Central memory CD8-positive, alpha-beta T cell (primary cell): ENCODE measurements at regions not wholly inside any gene's neighbourhood (a gene's known extent, or its start where the extent isn't known, plus 50 kb on each side); places are given as distances from the start of the nearest gene placed in this dataset.

Experiments used
- ATAC-seq: fragments of 150-1000 bp; cut with Tn5 transposase; replicated peaks from 2 replicates; pipeline ENCODE4 v1.10.0; 2022; ENCODE audit warnings: mild to moderate bottlenecking, moderate FRiP score, moderate number of reproducible peaks; ENCODE audit not compliant: poor library complexity, severe bottlenecking; ENCODE audit errors: extremely low read depth
- DNase-seq, 2 donors: peaks; one replicate each; pipeline ENCODE4 v3.0.0; 2021; ENCODE audit warnings: low spot score in 2 of 2
- H3K27ac Mint-ChIP-seq: one replicate; pipeline ENCODE4 v1.8.0; 2022; ENCODE audit warnings: low read depth, mild to moderate bottlenecking, moderate library complexity, mixed read lengths
- H3K27me3 Mint-ChIP-seq: one replicate; pipeline ENCODE4 v1.8.0; 2022; ENCODE audit warnings: mixed read lengths
- H3K36me3 Mint-ChIP-seq: one replicate; pipeline ENCODE4 v1.8.0; 2022; ENCODE audit warnings: mild to moderate bottlenecking, moderate library complexity, mixed read lengths; ENCODE audit not compliant: insufficient read depth
- H3K4me1 Mint-ChIP-seq: one replicate; pipeline ENCODE4 v1.8.0; 2022; ENCODE audit warnings: mixed read lengths
- H3K4me3 Mint-ChIP-seq: one replicate; pipeline ENCODE4 v1.8.0; 2022; ENCODE audit warnings: mild to moderate bottlenecking, moderate library complexity, mixed read lengths
- H3K9me3 Mint-ChIP-seq: one replicate; pipeline ENCODE4 v1.8.0; 2022; ENCODE audit warnings: mixed read lengths

GRCh38 chr5:40378396-40379177 lies 301.1 kb upstream of the PTGER4 start:
- ATAC-seq, result peak; percentile 90
- H3K4me3 Mint-ChIP-seq, result peak overlapping the region; percentile 16

GRCh38 chr5:40376566-40376965 lies 303.1 kb upstream of the PTGER4 start:
- H3K36me3 Mint-ChIP-seq, result peaks cover 1% of the 10 kb centered on the region
- peaks cover 22% of the 10 kb centered on the region for H3K4me1 Mint-ChIP-seq
- DNase-seq (no peak), ATAC-seq (no peak)
- no peak overlapping the region for H3K4me3 Mint-ChIP-seq
- no peak overlapping the region for H3K27ac Mint-ChIP-seq
- no peaks in the 10 kb centered on the region for H3K27me3 Mint-ChIP-seq
- no peaks in the 10 kb centered on the region for H3K9me3 Mint-ChIP-seq

More at GRCh38 chr5:40378396-40379177, 301.1 kb upstream of the PTGER4 start:
- H3K36me3 Mint-ChIP-seq, result peaks cover 1% of the 10 kb centered on the region
- peak overlapping the region; percentile 67 for H3K27ac Mint-ChIP-seq
- peaks cover 26% of the 10 kb centered on the region for H3K4me1 Mint-ChIP-seq
- no peak for DNase-seq
- H3K27me3 Mint-ChIP-seq, result no peaks in the 10 kb centered on the region
- H3K9me3 Mint-ChIP-seq, result no peaks in the 10 kb centered on the region

GRCh38 chr5:40374853-40375252 lies 304.9 kb upstream of the PTGER4 start:
- Mint-ChIP-seq H3K4me1 (peaks cover 22% of the 10 kb centered on the region), H3K27ac (no peak overlapping the region), H3K4me3 (no peak overlapping the region), H3K27me3 (no peaks in the 10 kb centered on the region), H3K9me3 (peaks cover 9% of the 10 kb centered on the region), H3K36me3 (peaks cover 1% of the 10 kb centered on the region)
- no peak for ATAC-seq
- DNase-seq, result no peak

GRCh38 chr5:40368200-40368599 lies 311.5 kb upstream of the PTGER4 start:
- DNase-seq (no peak), ATAC-seq (no peak)
- Mint-ChIP-seq H3K4me1 (peaks cover 9% of the 10 kb centered on the region), H3K27ac (no peak overlapping the region), H3K4me3 (no peak overlapping the region), H3K36me3 (no peaks in the 10 kb centered on the region), H3K9me3 (peaks cover 9% of the 10 kb centered on the region), H3K27me3 (no peaks in the 10 kb centered on the region)

GRCh38 chr5:40367255-40367654 lies 312.5 kb upstream of the PTGER4 start:
- DNase-seq (no peak), ATAC-seq (no peak)
- no peak overlapping the region for H3K27ac Mint-ChIP-seq
- peaks cover 9% of the 10 kb centered on the region for H3K4me1 Mint-ChIP-seq
- no peaks in the 10 kb centered on the region for H3K36me3 Mint-ChIP-seq
- H3K9me3 Mint-ChIP-seq, result peaks cover 9% of the 10 kb centered on the region
- H3K27me3 Mint-ChIP-seq, result no peaks in the 10 kb centered on the region
- H3K4me3 Mint-ChIP-seq, result no peak overlapping the region

- H3K9me3 Mint-ChIP-seq, result peaks cover 5% of the 10 kb centered on the region
- H3K4me1 Mint-ChIP-seq, result peaks cover 11% of the 10 kb centered on the region
- no peaks in the 10 kb centered on the region for H3K27me3 Mint-ChIP-seq
- no peak overlapping the region for H3K4me3 Mint-ChIP-seq
- no peak for DNase-seq
- no peak overlapping the region for H3K27ac Mint-ChIP-seq
- ATAC-seq, result no peak
- H3K36me3 Mint-ChIP-seq, result peaks cover 2% of the 10 kb centered on the region
Observed at GRCh38 chr5:40365342-40366330, 314.1 kb upstream of the PTGER4 start.

- peaks cover 2% of the 10 kb centered on the region for H3K36me3 Mint-ChIP-seq
- H3K27me3 Mint-ChIP-seq, result no peaks in the 10 kb centered on the region
- no peak for DNase-seq
- ATAC-seq, result no peak
- no peak overlapping the region for H3K4me3 Mint-ChIP-seq
- H3K27ac Mint-ChIP-seq, result no peak overlapping the region
- no peaks in the 10 kb centered on the region for H3K9me3 Mint-ChIP-seq
- H3K4me1 Mint-ChIP-seq, result peaks cover 23% of the 10 kb centered on the region
Observed at GRCh38 chr5:40364441-40364840, 315.3 kb upstream of the PTGER4 start.

- Mint-ChIP-seq H3K36me3 (peaks cover 2% of the 10 kb centered on the region), H3K9me3 (no peaks in the 10 kb centered on the region), H3K4me1 (peaks cover 25% of the 10 kb centered on the region), H3K27ac (peak overlapping the region; percentile 80), H3K4me3 (peak overlapping the region; percentile 16), H3K27me3 (no peaks in the 10 kb centered on the region)
- ATAC-seq (peak; percentile 98), DNase-seq (no peak)
Observed at GRCh38 chr5:40361378-40361777, 318.3 kb upstream of the PTGER4 start.

- DNase-seq, result no peak
- no peak for ATAC-seq
- Mint-ChIP-seq H3K4me1 (peaks cover 25% of the 10 kb centered on the region), H3K9me3 (no peaks in the 10 kb centered on the region), H3K27ac (peak overlapping the region; percentile 80), H3K36me3 (peaks cover 2% of the 10 kb centered on the region), H3K27me3 (no peaks in the 10 kb centered on the region), H3K4me3 (peak overlapping the region; percentile 16)
Observed at GRCh38 chr5:40360685-40361084, 319.0 kb upstream of the PTGER4 start.

GRCh38 chr5:40359832-40360231 lies 319.9 kb upstream of the PTGER4 start:
- H3K27ac Mint-ChIP-seq, result peak overlapping the region; percentile 80
- H3K4me3 Mint-ChIP-seq, result no peak overlapping the region
- H3K27me3 Mint-ChIP-seq, result no peaks in the 10 kb centered on the region
- peaks cover 25% of the 10 kb centered on the region for H3K4me1 Mint-ChIP-seq
- peaks cover 2% of the 10 kb centered on the region for H3K36me3 Mint-ChIP-seq
- ATAC-seq, result no peak
- DNase-seq, result no peak
- H3K9me3 Mint-ChIP-seq, result no peaks in the 10 kb centered on the region

- Mint-ChIP-seq H3K27ac (no peak overlapping the region), H3K9me3 (no peaks in the 10 kb centered on the region), H3K27me3 (no peaks in the 10 kb centered on the region), H3K4me1 (peaks cover 25% of the 10 kb centered on the region), H3K4me3 (no peak overlapping the region), H3K36me3 (peaks cover 2% of the 10 kb centered on the region)
- no peak for ATAC-seq
- no peak for DNase-seq
Observed at GRCh38 chr5:40359093-40359492, 320.6 kb upstream of the PTGER4 start.

GRCh38 chr5:40356248-40356647 lies 323.5 kb upstream of the PTGER4 start:
- Mint-ChIP-seq H3K27me3 (no peaks in the 10 kb centered on the region), H3K4me1 (peaks cover 25% of the 10 kb centered on the region), H3K4me3 (no peak overlapping the region), H3K27ac (no peak overlapping the region), H3K36me3 (no peaks in the 10 kb centered on the region), H3K9me3 (peaks cover under 1% of the 10 kb centered on the region)
- DNase-seq, result no peak
- ATAC-seq, result no peak
